Aorta (tissue), 5 donors: ENCODE measurements at regions not wholly inside any gene's neighbourhood (a gene's known extent, or its start where the extent isn't known, plus 50 kb on each side); places are given as distances from the start of the nearest gene placed in this dataset.

ENCODE experiments used
- ATAC-seq: fragments of 200-7000 bp; cut with Tn5 transposase; one replicate; pipeline ENCODE4 v1.9.1; 2022; ENCODE audit warnings: moderate library complexity; ENCODE audit not compliant: low FRiP score
- DNase-seq, 2 donors: peaks; one replicate each; pipeline ENCODE4 v3.0.0-alpha.2; 2020
- H3K27ac ChIP-seq, 2 donors: one replicate each; pipeline ENCODE4 v1.5.1; 2013; ENCODE audit warnings: low read length in 2 of 2, mild to moderate bottlenecking in 2 of 2, moderate library complexity in 2 of 2, control low read depth in 1 of 2, inconsistent platforms in 1 of 2, low read depth in 1 of 2
- H3K27me3 ChIP-seq, 2 donors: one replicate each; pipeline ENCODE4 v1.6.1; 2013; ENCODE audit warnings: control low read depth in 1 of 2, low read length in 1 of 2, mild to moderate bottlenecking in 1 of 2, moderate library complexity in 1 of 2; ENCODE audit not compliant: insufficient read depth in 2 of 2, control insufficient read depth in 1 of 2
- H3K36me3 ChIP-seq, 2 donors: one replicate each; pipeline ENCODE4 v1.6.1; 2013; ENCODE audit warnings: control low read depth in 1 of 2, low read length in 1 of 2, mild to moderate bottlenecking in 1 of 2; ENCODE audit not compliant: insufficient read depth in 2 of 2, control insufficient read depth in 1 of 2
- H3K4me1 ChIP-seq, 2 donors: one replicate each; pipeline ENCODE4 v1.6.1; 2013; ENCODE audit warnings: low read length in 2 of 2, control low read depth in 1 of 2, mild to moderate bottlenecking in 1 of 2, moderate library complexity in 1 of 2; ENCODE audit not compliant: insufficient read depth in 2 of 2, control insufficient read depth in 1 of 2
- H3K4me3 ChIP-seq, 2 donors: one replicate each; pipeline ENCODE4 v1.5.1; 2013; ENCODE audit warnings: low read length in 2 of 2, control low read depth in 1 of 2, mild to moderate bottlenecking in 1 of 2
- H3K9me3 ChIP-seq: one replicate; pipeline ENCODE4 v1.6.1; 2013; ENCODE audit warnings: mild to moderate bottlenecking, low read length; ENCODE audit not compliant: control insufficient read depth
- WGBS, 2 donors: extraction: QIAGEN DNeasy Blood & Tissue Kit; methylation state at CpG; one replicate each; pipeline ENCODE4 v1.1.7; 2013; 5-methylcytosine and 5-hydroxymethylcytosine counted together
- intact Hi-C, 2 donors: fragments of 100-400 bp; cut with DNase I; formaldehyde crosslinking; loops; one replicate each; pipeline versions ENCODE4 v1.14.2 to v1.15.0; 2022
- donor health status: healthy with polysubstance abuse.
- donor health status: Bipolar disorder and iron deficiency.
- donor health status: DM: no; HTN: no; CAD: no.
- donor health status: DM: no; HTN: no; CAD: no.
- donor health status: DM: yes; HTN: yes; CAD: no.

DNA sequence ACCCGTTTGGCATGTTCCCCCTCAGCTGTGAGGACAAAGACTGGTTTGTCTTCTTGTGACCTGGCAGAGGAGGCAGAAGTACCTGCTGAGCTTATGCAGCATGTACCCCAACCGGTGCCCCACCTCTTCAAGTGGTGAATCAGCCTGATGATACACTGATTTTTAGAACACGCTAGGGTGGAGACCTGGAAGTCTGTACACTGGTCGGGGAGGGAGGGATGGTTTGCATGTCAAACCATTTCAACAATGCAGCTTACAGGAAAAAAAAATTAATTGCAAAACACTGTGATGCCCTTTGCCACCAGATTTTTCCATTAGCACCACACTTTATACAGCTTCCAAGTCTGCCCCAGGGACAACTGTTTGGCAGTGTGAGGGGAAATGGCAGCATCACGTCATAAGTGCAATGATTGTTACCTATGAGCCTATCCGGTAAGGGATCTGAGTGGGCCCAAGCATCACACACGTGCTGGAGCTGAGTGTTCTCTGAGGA is 155.1 kb upstream of the DMRT1 start:
- peaks cover 2 to 16% of the 10 kb centered on the region in 2 donors for H3K4me1 ChIP-seq
- DNase-seq (peak in 1 of 2 donors; percentile 65), ATAC-seq (peak; percentile 58)
- H3K27ac ChIP-seq: peak overlapping the region; percentile 78 to 99
- H3K4me3 ChIP-seq: peak overlapping the region; percentile 3 to 11
- intact Hi-C loops: loop anchor here in 1 of 2 donors (5.0 to 10.0 kb wide), 2 partner anchors 51 to 152 kb away; no protein-coding TSS in a partner anchor
- no peaks in the 10 kb centered on the region for H3K27me3 ChIP-seq
- whole genome bisulfite sequencing, 2 donors: 5 to 6% methylated on average over 7 of the region's 7 CpGs
- H3K9me3 ChIP-seq: no peaks in the 10 kb centered on the region
- peaks cover 0 to 3% of the 10 kb centered on the region in 2 donors for H3K36me3 ChIP-seq

DNA sequence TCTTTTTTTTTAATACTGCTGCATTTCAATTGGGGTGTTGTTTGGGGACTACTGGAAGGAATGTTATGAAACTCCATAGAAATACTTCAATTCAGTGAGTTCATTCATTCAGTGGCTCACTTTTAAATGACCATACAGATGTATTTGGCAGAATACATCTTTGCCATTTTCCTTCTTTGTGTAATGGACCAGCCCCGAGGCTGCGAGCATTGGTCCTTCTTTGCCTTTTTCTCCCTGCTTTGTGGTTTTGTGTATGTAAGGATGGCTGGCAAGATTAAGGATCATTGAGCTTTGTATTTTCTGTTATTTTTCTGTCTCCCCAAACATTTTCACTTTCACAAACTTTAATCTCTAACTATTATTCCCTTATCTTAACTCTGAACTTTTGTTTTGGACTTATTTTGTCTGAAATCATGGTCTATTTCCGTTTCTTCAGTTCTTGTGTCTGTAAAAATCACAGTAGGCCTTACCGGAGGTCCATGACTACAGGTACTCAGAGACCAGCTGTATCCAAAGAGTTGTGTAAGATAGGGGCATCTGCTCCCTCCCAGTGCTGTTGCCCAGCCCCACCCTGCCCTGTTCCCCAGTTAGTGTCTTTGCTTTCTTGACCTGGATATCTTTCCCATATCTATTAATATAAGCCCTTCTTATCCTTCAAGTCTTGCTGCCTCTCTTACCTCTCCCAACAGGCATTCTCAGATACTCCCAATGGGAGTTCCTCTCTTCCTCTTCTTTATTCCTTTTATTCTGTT is 154.3 kb upstream of the DMRT1 start:
- H3K4me1 ChIP-seq: peaks cover 5 to 21% of the 10 kb centered on the region in 2 donors
- no peaks in the 10 kb centered on the region for H3K27me3 ChIP-seq
- WGBS, 2 donors: 21 to 38% methylated on average over 4 of the region's 4 CpGs
- ATAC-seq (no peak), DNase-seq (no peak)
- peaks cover 0 to 3% of the 10 kb centered on the region in 2 donors for H3K36me3 ChIP-seq
- H3K4me3 ChIP-seq: peak overlapping the region; percentile 11 to 34
- H3K9me3 ChIP-seq: no peaks in the 10 kb centered on the region
- intact Hi-C loops: loop anchor here in 1 of 2 donors (5.0 to 10.0 kb wide), 2 partner anchors 50 to 152 kb away; no protein-coding TSS in a partner anchor
- H3K27ac ChIP-seq: peak overlapping the region; percentile 89 to 98

- intact Hi-C loops: loop anchor here in 1 of 2 donors (5.0 to 10.0 kb wide), 2 partner anchors 49 to 153 kb away; no protein-coding TSS in a partner anchor
- no peak for DNase-seq
- H3K4me3 ChIP-seq: peak overlapping the region in 1 of 2 donors; percentile 34
- peaks cover 6 to 17% of the 10 kb centered on the region in 2 donors for H3K4me1 ChIP-seq
- no peaks in the 10 kb centered on the region for H3K27me3 ChIP-seq
- 63 to 76% methylated on average over 4 of the region's 4 CpGs for WGBS, 2 donors
- H3K36me3 ChIP-seq: peaks cover 0 to 3% of the 10 kb centered on the region in 2 donors
- no peak for ATAC-seq
- no peaks in the 10 kb centered on the region for H3K9me3 ChIP-seq
- H3K27ac ChIP-seq: peak overlapping the region; percentile 28 to 93
These were observed 153.5 kb upstream of the DMRT1 start for GRCh38 chr9:687994-688393.

- DNase-seq (no peak), ATAC-seq (no peak)
- Histone ChIP-seq H3K27ac (peak overlapping the region; percentile 71 to 83), H3K27me3 (no peaks in the 10 kb centered on the region), H3K36me3 (peaks cover 0 to 3% of the 10 kb centered on the region in 2 donors), H3K9me3 (no peaks in the 10 kb centered on the region), H3K4me3 (no peak overlapping the region), H3K4me1 (peaks cover 8 to 17% of the 10 kb centered on the region in 2 donors)
- 50 to 52% methylated on average over 3 of the region's 3 CpGs for WGBS, 2 donors
- intact Hi-C loops: loop anchor here in 1 of 2 donors (5.0 kb wide), 1 partner anchor 63 kb away; no protein-coding TSS in a partner anchor
These were observed 150.9 kb upstream of the DMRT1 start for GRCh38 chr9:690517-691111.

- intact Hi-C loops: loop anchor here in 1 of 2 donors (5.0 kb wide), 1 partner anchor 65 kb away; no protein-coding TSS in a partner anchor
- DNase-seq: no peak
- H3K4me1 ChIP-seq: peaks cover 8 to 15% of the 10 kb centered on the region in 2 donors
- peak overlapping the region; percentile 95 for H3K27ac ChIP-seq
- H3K36me3 ChIP-seq: peaks cover 0 to 3% of the 10 kb centered on the region in 2 donors
- H3K4me3 ChIP-seq: no peak overlapping the region
- H3K9me3 ChIP-seq: no peaks in the 10 kb centered on the region
- H3K27me3 ChIP-seq: no peaks in the 10 kb centered on the region
- ATAC-seq: no peak
- 38 to 45% methylated on average over 3 of the region's 3 CpGs for WGBS, 2 donors
These were observed 149.6 kb upstream of the DMRT1 start for GRCh38 chr9:691825-692400.

GRCh38 chr9:692636-693129 is 148.8 kb upstream of the DMRT1 start:
- 8 to 21% methylated on average over 4 of the region's 4 CpGs for WGBS, 2 donors
- no peak overlapping the region for H3K4me3 ChIP-seq

GRCh38 chr9:693201-694091 is 148.1 kb upstream of the DMRT1 start:
- peak in 1 of 2 donors; percentile 74 for DNase-seq
- no peaks in the 10 kb centered on the region for H3K9me3 ChIP-seq
- H3K27me3 ChIP-seq: no peaks in the 10 kb centered on the region
- 1 to 2% methylated on average over 6 of the region's 6 CpGs for WGBS, 2 donors
- peak overlapping the region; percentile 95 to 99 for H3K27ac ChIP-seq
- H3K4me3 ChIP-seq: peak overlapping the region; percentile 41 to 88
- peak; percentile 83 for ATAC-seq
- H3K36me3 ChIP-seq: peaks cover 0 to 3% of the 10 kb centered on the region in 2 donors
- H3K4me1 ChIP-seq: peaks cover 13 to 15% of the 10 kb centered on the region in 2 donors
- intact Hi-C loops: loop anchor here (2.0 to 5.0 kb wide), 2 partner anchors 41 to 66 kb away; no protein-coding TSS in a partner anchor

More at GRCh38 chr9:692636-693129, 148.8 kb upstream of the DMRT1 start:
- DNase-seq (no peak), ATAC-seq (no peak)
- H3K27me3 ChIP-seq: no peaks in the 10 kb centered on the region
- H3K27ac ChIP-seq: peak overlapping the region; percentile 99 to 100
- H3K36me3 ChIP-seq: peaks cover 0 to 3% of the 10 kb centered on the region in 2 donors
- no peaks in the 10 kb centered on the region for H3K9me3 ChIP-seq
- H3K4me1 ChIP-seq: peaks cover 10 to 12% of the 10 kb centered on the region in 2 donors
- intact Hi-C loops: loop anchor here in 1 of 2 donors (5.0 kb wide), 1 partner anchor 65 kb away; no protein-coding TSS in a partner anchor
